Heart left ventricle (tissue), 13 donors: ENCODE measurements at regions not wholly inside any gene's neighbourhood (a gene's known extent, or its start where the extent isn't known, plus 50 kb on each side); places are given as distances from the start of the nearest gene placed in this dataset.

Experiments used
- CTCF ChIP-seq, 12 donors: fragments of 200-600 bp; sonication (generic) in 4 of 12; IDR thresholded peaks; one replicate each; pipeline versions ENCODE4 v1.5.0 to v1.8.0; 2018 to 2022; ENCODE audit warnings: antibody characterized with exemption in 12 of 12, mild to moderate bottlenecking in 5 of 12
- POLR2A ChIP-seq, 2 donors: fragments of 450-650 bp; IDR thresholded peaks; one replicate each; pipeline ENCODE4 v1.6.1; 2017; ENCODE audit warnings: antibody characterized with exemption in 2 of 2, mild to moderate bottlenecking in 2 of 2, moderate library complexity in 2 of 2
- donor health status: ischemic (EF 13 %, LVEDD 7.1; RV severe dilation, severe dysfunction).
- donor health status: DM: no; HTN: yes; CAD: no.
- donor health status: DM: no; HTN: no; CAD: no.
- donor health status: ischemic (EF 25% LVEDD 6.9; RV normal size, moderate dysfunction).
- donor health status: ischemic (EF 25% LVEDD 5.7; RV mildly dilated, moderate dysfunction).
- donor health status: ischemic (EF 35%, LVEDD 5.7; RV mildly dilated, moderate dysfunction).
- donor health status: nonischemic (EF 11% LVEDD 7.7; RV severe dilation, severe dysfunction).
- donor health status: DM: yes; HTN: yes; CAD: no.
- donor health status: PGD.
- donor health status: ischemic (EF 29% LVEDD 5.4; RV normal size, mild dysfunction).
- donor health status: nonischemic (EF 23%, LVEDD 6.1; RV moderate dilation, normal function).

- TF ChIP-seq CTCF (IDR thresholded peaks at IDR 0.05) (no peak), POLR2A (IDR thresholded peaks at IDR 0.05) (no peak)
Observed at GRCh38 chr5:164224236-164224635, 718.8 kb downstream of the MAT2B start.
